ENCODE measurements at regions not wholly inside any gene's neighbourhood (a gene's known extent, or its start where the extent isn't known, plus 50 kb on each side); places are given as distances from the start of the nearest gene placed in this dataset.

DNA sequence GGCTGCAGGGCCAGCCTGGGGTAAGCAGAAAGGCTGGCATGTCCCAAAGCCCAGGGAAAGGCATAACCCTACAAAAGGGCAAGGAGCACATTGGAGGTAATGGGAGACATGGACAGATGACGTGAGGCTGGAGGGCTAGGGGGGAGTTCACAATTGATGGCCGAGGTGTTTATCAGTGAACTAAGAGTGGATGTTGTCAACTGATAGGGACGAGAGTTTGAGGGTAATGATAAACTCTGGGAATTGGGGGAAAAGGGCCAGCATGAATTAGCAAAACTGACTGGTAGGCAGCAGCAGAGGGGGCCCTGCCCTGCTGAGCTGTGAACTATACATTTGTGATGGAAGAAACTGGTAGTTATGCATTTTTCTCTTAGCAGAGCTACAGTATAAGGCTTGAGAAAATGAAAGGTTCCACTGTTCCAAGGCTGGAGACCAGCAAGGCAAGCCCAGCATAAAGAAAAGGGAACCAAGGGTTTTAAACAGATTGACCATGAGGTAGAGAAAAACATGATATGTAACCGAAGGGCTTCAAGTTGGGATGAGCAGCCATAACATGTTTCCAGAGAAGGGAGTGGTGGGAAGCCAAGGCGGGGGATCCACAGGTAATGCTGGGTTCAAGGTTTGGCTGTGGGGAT lies 98.1 kb upstream of the MLN start:
- intact Hi-C loops (cut with DNase I; ENCODE audit: low total_unique reads): no loop called here
- Histone ChIP-seq H3K27me3 (no peaks in the 10 kb centered on the region), H3K9me3 (no peaks in the 10 kb centered on the region), H3K27ac (no peak overlapping the region), H3K4me1 (no peaks in the 10 kb centered on the region), H3K4me3 (no peak overlapping the region), H3K36me3 (no peaks in the 10 kb centered on the region)
- DNase-seq (ENCODE audit: low spot score in 2 of 2): no peak
- no peak for TF ChIP-seq POLR2AphosphoS5 (IDR thresholded peaks at IDR 0.05)
- no peak for TF ChIP-seq CTCF (IDR thresholded peaks at IDR 0.05)
- no peak for TF ChIP-seq POLR2A (IDR thresholded peaks at IDR 0.05)

GRCh38 chr6:33898771-33899170 lies 95.0 kb upstream of the MLN start:
- no peak overlapping the region for H3K4me3 ChIP-seq
- TF ChIP-seq CTCF (IDR thresholded peaks at IDR 0.05): no peak
- TF ChIP-seq POLR2A (IDR thresholded peaks at IDR 0.05): no peak
- no peak for TF ChIP-seq POLR2AphosphoS5 (IDR thresholded peaks at IDR 0.05)
- intact Hi-C loops (cut with DNase I; ENCODE audit: low total_unique reads): no loop called here
- DNase-seq (ENCODE audit: low spot score in 2 of 2): no peak
- peaks cover 0 to 4% of the 10 kb centered on the region in 2 donors for H3K4me1 ChIP-seq
- no peak overlapping the region for H3K27ac ChIP-seq
- H3K36me3 ChIP-seq: no peaks in the 10 kb centered on the region
- H3K27me3 ChIP-seq: no peaks in the 10 kb centered on the region
- H3K9me3 ChIP-seq: no peaks in the 10 kb centered on the region

- Histone ChIP-seq H3K27me3 (peaks cover 0 to 2% of the 10 kb centered on the region in 2 donors), H3K4me1 (peaks cover 0 to 4% of the 10 kb centered on the region in 2 donors), H3K36me3 (no peaks in the 10 kb centered on the region), H3K27ac (peak overlapping the region in 1 of 2 donors; percentile 35), H3K4me3 (no peak overlapping the region), H3K9me3 (no peaks in the 10 kb centered on the region)
- intact Hi-C loops (cut with DNase I; ENCODE audit: low total_unique reads): no loop called here
- no peak for DNase-seq (ENCODE audit: low spot score in 2 of 2)
- TF ChIP-seq POLR2A (IDR thresholded peaks at IDR 0.05): no peak
- TF ChIP-seq POLR2AphosphoS5 (IDR thresholded peaks at IDR 0.05): no peak
- TF ChIP-seq CTCF (IDR thresholded peaks at IDR 0.05): no peak
Observed at GRCh38 chr6:33897189-33897780, 93.5 kb upstream of the MLN start.

GRCh38 chr6:33896391-33897188 lies 92.8 kb upstream of the MLN start:
- Histone ChIP-seq H3K27ac (peak overlapping the region in 1 of 2 donors; percentile 32), H3K9me3 (no peaks in the 10 kb centered on the region), H3K4me1 (peaks cover 0 to 4% of the 10 kb centered on the region in 2 donors), H3K36me3 (no peaks in the 10 kb centered on the region), H3K4me3 (no peak overlapping the region), H3K27me3 (peaks cover 0 to 8% of the 10 kb centered on the region in 2 donors)
- TF ChIP-seq CTCF (IDR thresholded peaks at IDR 0.05): no peak
- TF ChIP-seq POLR2A (IDR thresholded peaks at IDR 0.05): no peak
- no peak for TF ChIP-seq POLR2AphosphoS5 (IDR thresholded peaks at IDR 0.05)
- intact Hi-C loops (cut with DNase I; ENCODE audit: low total_unique reads): no loop called here
- DNase-seq (ENCODE audit: low spot score in 2 of 2): no peak

DNA sequence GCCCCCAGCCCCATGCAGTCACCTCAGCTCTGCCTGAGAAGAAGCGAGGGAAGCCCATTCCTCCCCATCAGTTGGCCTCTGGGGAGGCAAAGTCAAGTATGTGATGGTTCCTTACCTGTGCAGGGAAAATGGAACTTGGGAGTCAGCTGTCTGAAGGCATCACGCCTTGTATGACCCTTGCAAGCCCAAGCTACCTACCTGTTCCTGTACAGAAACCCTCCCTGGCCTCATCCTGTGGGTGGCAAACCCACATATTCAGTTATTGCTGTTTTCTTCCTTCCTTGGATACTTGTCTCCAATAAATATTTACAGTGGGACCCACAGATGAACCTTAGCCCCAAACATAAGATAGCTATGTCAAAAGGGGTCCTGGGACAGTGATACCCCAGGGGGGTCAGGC lies 92.2 kb upstream of the MLN start:
- TF ChIP-seq CTCF (IDR thresholded peaks at IDR 0.05) (no peak), POLR2AphosphoS5 (IDR thresholded peaks at IDR 0.05) (no peak), POLR2A (IDR thresholded peaks at IDR 0.05) (no peak)
- Histone ChIP-seq H3K9me3 (no peaks in the 10 kb centered on the region), H3K36me3 (no peaks in the 10 kb centered on the region), H3K4me1 (peaks cover 0 to 4% of the 10 kb centered on the region in 2 donors), H3K27me3 (peaks cover 0 to 8% of the 10 kb centered on the region in 2 donors), H3K4me3 (no peak overlapping the region), H3K27ac (no peak overlapping the region)
- no peak for DNase-seq (ENCODE audit: low spot score in 2 of 2)
- intact Hi-C loops (cut with DNase I; ENCODE audit: low total_unique reads): no loop called here

Data from breast epithelium (tissue), 4 donors.